ENCODE measurements at regions not wholly inside any gene's neighbourhood (a gene's known extent, or its start where the extent isn't known, plus 50 kb on each side); places are given as distances from the start of the nearest gene placed in this dataset.

GRCh38 chr1:38555594-38555993, 304.0 kb downstream of the RRAGC start:
- DNase-seq (ENCODE audit: low spot score) = no peak
- H3K27me3 ChIP-seq (ENCODE audit: insufficient read depth, poor library complexity, severe bottlenecking) = no peaks in the 10 kb centered on the region
- no peaks in the 10 kb centered on the region for H3K9me3 ChIP-seq (ENCODE audit: severe bottlenecking)
- no peak for ATAC-seq (ENCODE audit: low read depth)
- TF ChIP-seq CTCF (IDR thresholded peaks at IDR 0.05; ENCODE audit: poor library complexity, severe bottlenecking) = no peak
- no peak overlapping the region for H3K4me3 ChIP-seq (ENCODE audit: severe bottlenecking)
- H3K4me1 ChIP-seq (ENCODE audit: insufficient read depth, poor library complexity, severe bottlenecking) = no peaks in the 10 kb centered on the region
- no peaks in the 10 kb centered on the region for H3K36me3 ChIP-seq (ENCODE audit: low read depth)
- no peak overlapping the region for H3K27ac ChIP-seq (ENCODE audit: poor library complexity, severe bottlenecking)

- H3K36me3 ChIP-seq (ENCODE audit: low read depth) = no peaks in the 10 kb centered on the region
- no peak for DNase-seq (ENCODE audit: low spot score)
- no peak for ATAC-seq (ENCODE audit: low read depth)
- H3K9me3 ChIP-seq (ENCODE audit: severe bottlenecking) = no peaks in the 10 kb centered on the region
- TF ChIP-seq CTCF (IDR thresholded peaks at IDR 0.05; ENCODE audit: poor library complexity, severe bottlenecking) = no peak
- no peaks in the 10 kb centered on the region for H3K4me1 ChIP-seq (ENCODE audit: insufficient read depth, poor library complexity, severe bottlenecking)
- H3K27ac ChIP-seq (ENCODE audit: poor library complexity, severe bottlenecking) = no peak overlapping the region
- no peaks in the 10 kb centered on the region for H3K27me3 ChIP-seq (ENCODE audit: insufficient read depth, poor library complexity, severe bottlenecking)
- no peak overlapping the region for H3K4me3 ChIP-seq (ENCODE audit: severe bottlenecking)
These were observed 304.4 kb downstream of the RRAGC start for GRCh38 chr1:38555130-38555529.

GRCh38 chr1:38551318-38552307, 308.0 kb downstream of the RRAGC start:
- no peaks in the 10 kb centered on the region for H3K4me1 ChIP-seq (ENCODE audit: insufficient read depth, poor library complexity, severe bottlenecking)
- DNase-seq (ENCODE audit: low spot score) (no peak), ATAC-seq (ENCODE audit: low read depth) (no peak)
- H3K4me3 ChIP-seq (ENCODE audit: severe bottlenecking) = no peak overlapping the region
- no peaks in the 10 kb centered on the region for H3K9me3 ChIP-seq (ENCODE audit: severe bottlenecking)
- no peaks in the 10 kb centered on the region for H3K36me3 ChIP-seq (ENCODE audit: low read depth)
- H3K27me3 ChIP-seq (ENCODE audit: insufficient read depth, poor library complexity, severe bottlenecking) = no peaks in the 10 kb centered on the region
- TF ChIP-seq CTCF (IDR thresholded peaks at IDR 0.05; ENCODE audit: poor library complexity, severe bottlenecking) = no peak
- H3K27ac ChIP-seq (ENCODE audit: poor library complexity, severe bottlenecking) = no peak overlapping the region

- DNase-seq (ENCODE audit: low spot score) (no peak), ATAC-seq (ENCODE audit: low read depth) (no peak)
- Histone ChIP-seq H3K36me3 (ENCODE audit: low read depth) (no peaks in the 10 kb centered on the region), H3K27me3 (ENCODE audit: insufficient read depth, poor library complexity, severe bottlenecking) (no peaks in the 10 kb centered on the region), H3K4me3 (ENCODE audit: severe bottlenecking) (no peak overlapping the region), H3K27ac (ENCODE audit: poor library complexity, severe bottlenecking) (no peak overlapping the region), H3K4me1 (ENCODE audit: insufficient read depth, poor library complexity, severe bottlenecking) (no peaks in the 10 kb centered on the region), H3K9me3 (ENCODE audit: severe bottlenecking) (no peaks in the 10 kb centered on the region)
- no peak for TF ChIP-seq CTCF (IDR thresholded peaks at IDR 0.05; ENCODE audit: poor library complexity, severe bottlenecking)
These were observed 310.4 kb downstream of the RRAGC start for GRCh38 chr1:38549191-38549590.

GRCh38 chr1:38547321-38547720, 312.3 kb downstream of the RRAGC start:
- H3K9me3 ChIP-seq (ENCODE audit: severe bottlenecking) = no peaks in the 10 kb centered on the region
- no peak for DNase-seq (ENCODE audit: low spot score)
- no peak for ATAC-seq (ENCODE audit: low read depth)
- no peak for TF ChIP-seq CTCF (IDR thresholded peaks at IDR 0.05; ENCODE audit: poor library complexity, severe bottlenecking)
- no peaks in the 10 kb centered on the region for H3K4me1 ChIP-seq (ENCODE audit: insufficient read depth, poor library complexity, severe bottlenecking)
- no peaks in the 10 kb centered on the region for H3K36me3 ChIP-seq (ENCODE audit: low read depth)
- no peak overlapping the region for H3K27ac ChIP-seq (ENCODE audit: poor library complexity, severe bottlenecking)
- H3K27me3 ChIP-seq (ENCODE audit: insufficient read depth, poor library complexity, severe bottlenecking) = no peaks in the 10 kb centered on the region
- H3K4me3 ChIP-seq (ENCODE audit: severe bottlenecking) = no peak overlapping the region

Measured in RWPE2 (cell line).